Smooth muscle cell (in vitro differentiated cells): ENCODE measurements at regions not wholly inside any gene's neighbourhood (a gene's known extent, or its start where the extent isn't known, plus 50 kb on each side); places are given as distances from the start of the nearest gene placed in this dataset.

ENCODE experiments used
- DNase-seq: peaks from one replicate; lab custom pipeline; 2025; ENCODE audit not compliant: unreplicated experiment; lab: John Stamatoyannopoulos, UW
- H2AFZ ChIP-seq: fragments of 200-600 bp; sonication (generic); 2 replicates; pipeline ENCODE4 v1.6.0; 2016; ENCODE audit warnings: antibody characterized with exemption, low read depth, mild to moderate bottlenecking
- H3F3A ChIP-seq: fragments of 200-600 bp; sonication (generic); 2 replicates; pipeline ENCODE4 v1.6.0; 2017; ENCODE audit warnings: antibody characterized with exemption, low read depth
- H3K27ac ChIP-seq: fragments of 200-600 bp; sonication (generic); 2 replicates; pipeline ENCODE4 v1.5.1; 2016; ENCODE audit warnings: low read depth, mild to moderate bottlenecking
- H3K27me3 ChIP-seq: fragments of 200-600 bp; sonication (generic); 2 replicates; pipeline ENCODE4 v1.6.1; 2016; ENCODE audit warnings: low read depth, mild to moderate bottlenecking
- H3K36me3 ChIP-seq: fragments of 200-600 bp; sonication (generic); 2 replicates; pipeline ENCODE4 v1.5.1; 2016; ENCODE audit warnings: low read depth
- H3K4me1 ChIP-seq: fragments of 200-600 bp; sonication (generic); 2 replicates; pipeline ENCODE4 v1.5.1; 2016; ENCODE audit warnings: low read depth
- H3K4me2 ChIP-seq: fragments of 200-600 bp; sonication (generic); 2 replicates; pipeline ENCODE4 v1.6.0; 2016; ENCODE audit warnings: mild to moderate bottlenecking
- H3K4me3 ChIP-seq: fragments of 200-600 bp; sonication (generic); 2 replicates; pipeline ENCODE4 v1.5.1; 2016; ENCODE audit warnings: mild to moderate bottlenecking
- H3K79me2 ChIP-seq: fragments of 200-600 bp; sonication (generic); 2 replicates; pipeline ENCODE4 v1.6.0; 2016; ENCODE audit warnings: low read depth, mild to moderate bottlenecking
- H3K9ac ChIP-seq: fragments of 200-600 bp; sonication (generic); 2 replicates; pipeline ENCODE4 v1.6.0; 2016; ENCODE audit warnings: low read depth
- H3K9me3 ChIP-seq: fragments of 200-600 bp; sonication (generic); replicated peaks from 2 replicates; pipeline ENCODE4 v1.5.1; 2016; ENCODE audit warnings: low read depth
- H4K20me1 ChIP-seq: fragments of 200-600 bp; sonication (generic); 2 replicates; pipeline ENCODE4 v1.6.0; 2016; ENCODE audit warnings: low read depth
- CTCF ChIP-seq: fragments of 200-600 bp; sonication (generic); IDR thresholded peaks from 2 replicates; pipeline ENCODE4 v1.5.1; 2017; ENCODE audit warnings: borderline replicate concordance, mild to moderate bottlenecking, antibody characterized with exemption; ENCODE audit not compliant: insufficient read depth, poor library complexity, severe bottlenecking
- WGBS: methylation state at CpG from one replicate; pipeline ENCODE4 v1.1.7; 2016; ENCODE audit warnings: low lambda C conversion rate; 5-methylcytosine and 5-hydroxymethylcytosine counted together

DNA sequence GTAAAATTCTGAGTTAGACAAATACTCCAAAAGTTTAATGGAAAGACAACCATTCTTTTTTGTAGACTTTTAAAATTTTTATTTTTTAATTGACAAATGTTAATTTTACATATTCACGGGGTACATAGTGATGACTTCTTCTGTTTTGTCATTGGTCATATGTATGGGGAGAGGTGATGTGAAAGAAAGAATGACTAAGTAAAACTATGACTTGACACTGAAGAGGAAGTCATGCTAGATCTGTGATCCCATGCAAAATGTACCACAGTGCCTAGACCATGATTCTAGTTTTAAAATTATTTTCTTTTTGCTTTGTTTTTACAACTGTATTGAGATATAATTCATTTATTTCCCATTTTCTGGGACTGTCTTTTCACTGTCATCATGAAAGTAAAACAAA, 281.6 kb downstream of the MBNL1 start:
- H3K9me3 ChIP-seq: no peaks in the 10 kb centered on the region
- DNase-seq: no peak
- H3K27me3 ChIP-seq: no peaks in the 10 kb centered on the region
- no peaks in the 10 kb centered on the region for H3F3A ChIP-seq
- 100% methylated on average over 1 of the region's 1 CpG for WGBS
- H3K9ac ChIP-seq: no peak overlapping the region
- no peaks in the 10 kb centered on the region for H3K36me3 ChIP-seq
- no peaks in the 10 kb centered on the region for H3K4me1 ChIP-seq
- H3K27ac ChIP-seq: no peak overlapping the region
- no peaks in the 10 kb centered on the region for H3K79me2 ChIP-seq
- no peak overlapping the region for H3K4me3 ChIP-seq
- H2AFZ ChIP-seq: no peak overlapping the region
- no peaks in the 10 kb centered on the region for H4K20me1 ChIP-seq
- no peak for TF ChIP-seq CTCF
- no peak overlapping the region for H3K4me2 ChIP-seq

GRCh38 chr3:152554980-152555379, 280.0 kb upstream of the P2RY1 start:
- Histone ChIP-seq H3K36me3 (no peaks in the 10 kb centered on the region), H3K4me2 (no peak overlapping the region), H3K9ac (no peak overlapping the region), H2AFZ (no peak overlapping the region), H3K4me1 (no peaks in the 10 kb centered on the region), H3K9me3 (no peaks in the 10 kb centered on the region), H3K79me2 (no peaks in the 10 kb centered on the region), H3K4me3 (no peak overlapping the region), H4K20me1 (no peaks in the 10 kb centered on the region), H3K27ac (no peak overlapping the region), H3K27me3 (no peaks in the 10 kb centered on the region), H3F3A (peaks cover 8% of the 10 kb centered on the region)
- WGBS: 98% methylated on average over 3 of the region's 3 CpGs
- no peak for TF ChIP-seq CTCF
- no peak for DNase-seq

DNA sequence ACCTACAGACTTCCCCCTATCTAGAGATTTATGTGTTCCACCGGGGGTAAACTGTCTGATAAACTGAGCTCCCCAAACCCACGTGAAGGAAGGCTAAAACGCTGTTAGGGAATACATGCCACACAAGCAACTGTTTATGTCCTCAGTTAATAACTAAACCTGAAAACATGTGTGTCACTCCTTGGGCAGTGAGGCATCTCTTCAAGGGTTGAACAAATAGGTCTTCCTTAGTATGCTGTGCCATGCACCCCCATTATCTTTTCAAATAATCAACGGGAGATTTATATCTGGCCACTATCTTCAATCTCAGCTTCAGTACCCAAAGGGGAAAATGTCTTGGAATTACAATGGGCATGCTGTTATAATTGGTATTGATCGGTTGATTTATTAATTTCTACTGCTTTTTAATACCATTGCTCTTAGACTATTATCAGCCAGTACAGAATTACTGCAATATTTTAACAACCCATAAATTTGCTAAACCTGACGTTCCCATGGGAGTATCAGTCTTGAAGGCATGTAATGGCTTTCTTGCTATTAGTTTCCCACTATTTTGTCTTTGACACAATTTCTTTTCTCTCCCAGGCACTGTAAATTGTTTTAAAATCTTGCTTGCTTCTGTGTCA, 279.2 kb upstream of the P2RY1 start:
- 93% methylated on average over 6 of the region's 6 CpGs for WGBS

More for the DNA sequence above, 279.2 kb upstream of the P2RY1 start:
- H3K27me3 ChIP-seq: no peaks in the 10 kb centered on the region
- no peak overlapping the region for H3K27ac ChIP-seq
- no peak for DNase-seq
- H3F3A ChIP-seq: peaks cover 8% of the 10 kb centered on the region
- H2AFZ ChIP-seq: no peak overlapping the region
- H3K36me3 ChIP-seq: no peaks in the 10 kb centered on the region
- no peak overlapping the region for H3K9ac ChIP-seq
- no peaks in the 10 kb centered on the region for H4K20me1 ChIP-seq
- no peak for TF ChIP-seq CTCF
- H3K79me2 ChIP-seq: no peaks in the 10 kb centered on the region
- no peaks in the 10 kb centered on the region for H3K9me3 ChIP-seq
- no peaks in the 10 kb centered on the region for H3K4me1 ChIP-seq
- H3K4me2 ChIP-seq: no peak overlapping the region
- no peak overlapping the region for H3K4me3 ChIP-seq
